Peyer's patch (tissue), 4 donors: ENCODE measurements at regions not wholly inside any gene's neighbourhood (a gene's known extent, or its start where the extent isn't known, plus 50 kb on each side); places are given as distances from the start of the nearest gene placed in this dataset.

ENCODE experiments used
- CTCF ChIP-seq, 6 experiments: fragments of 450-650 bp in 4 of 6; fragments of 200-600 bp in 2 of 6; sonication (generic) in 1 of 6; IDR thresholded peaks; one replicate each; pipeline ENCODE4 v1.5.1; 2017 to 2019; ENCODE audit warnings: antibody characterized with exemption in 6 of 6, mild to moderate bottlenecking in 3 of 6, moderate library complexity in 1 of 6
- POLR2A ChIP-seq, 2 donors: fragments of 450-650 bp; IDR thresholded peaks; one replicate each; pipeline ENCODE4 v1.5.1; 2017; ENCODE audit warnings: antibody characterized with exemption in 2 of 2, mild to moderate bottlenecking in 2 of 2, moderate library complexity in 2 of 2

- TF ChIP-seq CTCF (IDR thresholded peaks at IDR 0.05) (no peak), POLR2A (IDR thresholded peaks at IDR 0.05) (no peak)
Measured at GRCh38 chr9:79054500-79054899, 517.3 kb upstream of the TLE4 start.
